GM23338 (cell line): ENCODE measurements at regions not wholly inside any gene's neighbourhood (a gene's known extent, or its start where the extent isn't known, plus 50 kb on each side); places are given as distances from the start of the nearest gene placed in this dataset.

Experiments used
- CREB1 ChIP-seq: fragments of 250-450 bp; sonication (Bioruptor Pico); IDR thresholded peaks from 2 replicates; pipeline ENCODE4 v1.5.0; 2020; ENCODE audit warnings: low read depth, mild to moderate bottlenecking, moderate library complexity
- EZH2 ChIP-seq: fragments of 200-600 bp; sonication (generic); IDR thresholded peaks from one replicate; pipeline ENCODE4 v1.8.0; 2017; ENCODE audit warnings: antibody characterized with exemption, mild to moderate bottlenecking, low read depth; ENCODE audit not compliant: unreplicated experiment
- EZH2phosphoT487 ChIP-seq: fragments of 200-600 bp; sonication (generic); IDR thresholded peaks from one replicate; pipeline ENCODE4 v1.8.1; 2018; ENCODE audit warnings: antibody characterized with exemption; ENCODE audit not compliant: unreplicated experiment
- JUNB ChIP-seq: IDR thresholded peaks from one replicate; pipeline ENCODE4 v1.6.1; 2016; ENCODE audit warnings: antibody characterized with exemption; ENCODE audit not compliant: unreplicated experiment
- POLR2AphosphoS5 ChIP-seq: IDR thresholded peaks from 2 replicates; pipeline ENCODE4 v1.6.1; 2016; ENCODE audit warnings: antibody characterized with exemption, low read depth
- STAT1 ChIP-seq: IDR thresholded peaks from one replicate; pipeline ENCODE4 v1.6.1; 2016; ENCODE audit warnings: antibody characterized with exemption; ENCODE audit not compliant: unreplicated experiment
- ZNF114 ChIP-seq: fragments of 250-450 bp; sonication (Bioruptor Pico); IDR thresholded peaks from 2 replicates; pipeline ENCODE4 v1.5.0; 2020; ENCODE audit warnings: mild to moderate bottlenecking, moderate library complexity
- ZNF331 ChIP-seq: fragments of 250-450 bp; sonication (Bioruptor Pico); IDR thresholded peaks from 2 replicates; pipeline ENCODE4 v1.5.0; 2020; ENCODE audit warnings: low read depth, mild to moderate bottlenecking, moderate library complexity
- TF ChIP-seq, protein P1 (sequence below), 2 experiments: fragments of 200-600 bp in 1 of 2; sonication (generic) in 1 of 2; conservative IDR thresholded peaks; 2 replicates each; pipeline versions ENCODE4 v1.5.1 to v1.6.1; 2016 to 2017; ENCODE audit warnings: antibody characterized with exemption in 2 of 2, low read depth in 2 of 2, mild to moderate bottlenecking in 2 of 2, moderate library complexity in 1 of 2
- TF ChIP-seq, protein P2 (sequence below): IDR thresholded peaks from one replicate; pipeline ENCODE4 v1.6.1; 2018; ENCODE audit warnings: antibody characterized with exemption; ENCODE audit not compliant: unreplicated experiment

DNA sequence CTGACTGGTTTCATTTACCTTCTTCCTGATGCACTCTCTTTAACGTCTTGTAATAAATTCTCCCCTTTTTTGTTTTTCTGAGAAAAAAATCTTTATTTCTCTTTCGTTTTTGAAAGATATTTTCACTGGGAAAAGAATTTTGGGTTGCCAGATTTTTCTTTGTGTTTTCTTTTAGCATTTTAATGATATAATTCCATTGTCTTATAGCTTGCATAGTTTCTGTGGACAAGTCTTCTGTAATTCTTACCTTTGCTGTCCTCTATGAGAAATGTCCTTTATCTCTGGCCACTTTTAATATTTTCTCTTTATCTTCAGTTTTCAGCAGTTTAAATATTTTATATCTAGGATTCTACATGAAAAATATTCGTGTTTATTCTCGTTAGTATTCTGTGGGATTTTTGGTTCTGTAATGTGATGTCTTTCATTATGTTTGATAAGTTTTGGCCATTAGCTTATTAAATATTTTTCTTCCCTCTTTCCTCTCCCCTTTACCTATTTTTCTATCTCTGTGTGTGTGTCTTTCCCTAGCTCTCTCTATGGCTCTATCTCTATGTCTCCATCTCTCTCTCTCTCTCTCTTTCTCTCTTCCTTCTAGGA lies 236.5 kb downstream of the C16orf95 start:
- TF ChIP-seq POLR2AphosphoS5 (no peak), EZH2phosphoT487 (no peak), EZH2 (no peak), CREB1 (no peak), ZNF114 (CRISPR knock-in tag) (no peak), STAT1 (no peak), JUNB (no peak), ZNF331 (no peak)
- TF ChIP-seq, protein P1, sequence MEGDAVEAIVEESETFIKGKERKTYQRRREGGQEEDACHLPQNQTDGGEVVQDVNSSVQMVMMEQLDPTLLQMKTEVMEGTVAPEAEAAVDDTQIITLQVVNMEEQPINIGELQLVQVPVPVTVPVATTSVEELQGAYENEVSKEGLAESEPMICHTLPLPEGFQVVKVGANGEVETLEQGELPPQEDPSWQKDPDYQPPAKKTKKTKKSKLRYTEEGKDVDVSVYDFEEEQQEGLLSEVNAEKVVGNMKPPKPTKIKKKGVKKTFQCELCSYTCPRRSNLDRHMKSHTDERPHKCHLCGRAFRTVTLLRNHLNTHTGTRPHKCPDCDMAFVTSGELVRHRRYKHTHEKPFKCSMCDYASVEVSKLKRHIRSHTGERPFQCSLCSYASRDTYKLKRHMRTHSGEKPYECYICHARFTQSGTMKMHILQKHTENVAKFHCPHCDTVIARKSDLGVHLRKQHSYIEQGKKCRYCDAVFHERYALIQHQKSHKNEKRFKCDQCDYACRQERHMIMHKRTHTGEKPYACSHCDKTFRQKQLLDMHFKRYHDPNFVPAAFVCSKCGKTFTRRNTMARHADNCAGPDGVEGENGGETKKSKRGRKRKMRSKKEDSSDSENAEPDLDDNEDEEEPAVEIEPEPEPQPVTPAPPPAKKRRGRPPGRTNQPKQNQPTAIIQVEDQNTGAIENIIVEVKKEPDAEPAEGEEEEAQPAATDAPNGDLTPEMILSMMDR (conservative IDR thresholded peaks at IDR 0.05; ENCODE audit: low read depth in 2 of 2), result no peak
- TF ChIP-seq, protein P2, sequence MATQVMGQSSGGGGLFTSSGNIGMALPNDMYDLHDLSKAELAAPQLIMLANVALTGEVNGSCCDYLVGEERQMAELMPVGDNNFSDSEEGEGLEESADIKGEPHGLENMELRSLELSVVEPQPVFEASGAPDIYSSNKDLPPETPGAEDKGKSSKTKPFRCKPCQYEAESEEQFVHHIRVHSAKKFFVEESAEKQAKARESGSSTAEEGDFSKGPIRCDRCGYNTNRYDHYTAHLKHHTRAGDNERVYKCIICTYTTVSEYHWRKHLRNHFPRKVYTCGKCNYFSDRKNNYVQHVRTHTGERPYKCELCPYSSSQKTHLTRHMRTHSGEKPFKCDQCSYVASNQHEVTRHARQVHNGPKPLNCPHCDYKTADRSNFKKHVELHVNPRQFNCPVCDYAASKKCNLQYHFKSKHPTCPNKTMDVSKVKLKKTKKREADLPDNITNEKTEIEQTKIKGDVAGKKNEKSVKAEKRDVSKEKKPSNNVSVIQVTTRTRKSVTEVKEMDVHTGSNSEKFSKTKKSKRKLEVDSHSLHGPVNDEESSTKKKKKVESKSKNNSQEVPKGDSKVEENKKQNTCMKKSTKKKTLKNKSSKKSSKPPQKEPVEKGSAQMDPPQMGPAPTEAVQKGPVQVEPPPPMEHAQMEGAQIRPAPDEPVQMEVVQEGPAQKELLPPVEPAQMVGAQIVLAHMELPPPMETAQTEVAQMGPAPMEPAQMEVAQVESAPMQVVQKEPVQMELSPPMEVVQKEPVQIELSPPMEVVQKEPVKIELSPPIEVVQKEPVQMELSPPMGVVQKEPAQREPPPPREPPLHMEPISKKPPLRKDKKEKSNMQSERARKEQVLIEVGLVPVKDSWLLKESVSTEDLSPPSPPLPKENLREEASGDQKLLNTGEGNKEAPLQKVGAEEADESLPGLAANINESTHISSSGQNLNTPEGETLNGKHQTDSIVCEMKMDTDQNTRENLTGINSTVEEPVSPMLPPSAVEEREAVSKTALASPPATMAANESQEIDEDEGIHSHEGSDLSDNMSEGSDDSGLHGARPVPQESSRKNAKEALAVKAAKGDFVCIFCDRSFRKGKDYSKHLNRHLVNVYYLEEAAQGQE, result no peak
